HTR-8/SVneo (cell line): ENCODE measurements at regions not wholly inside any gene's neighbourhood (a gene's known extent, or its start where the extent isn't known, plus 50 kb on each side); places are given as distances from the start of the nearest gene placed in this dataset.
A peak's percentile ranks its signal among the peaks of the same experiment; 100 is the strongest.

Experiments used
- DNase-seq: peaks from one replicate; pipeline ENCODE4 v3.0.0; 2011; ENCODE audit warnings: low spot score, mixed read lengths; ENCODE audit not compliant: insufficient read length
- FAIRE-seq: peaks from 2 replicates; lab custom pipeline; 2011; peaks lifted over from hg19 to GRCh38; lab: Jason Lieb, UNC

- FAIRE-seq: no peak
- DNase-seq: no peak
Measured at GRCh38 chr5:167309941-167310517, 981.4 kb upstream of the WWC1 start.

GRCh38 chr5:167311340-167311739 is 980.1 kb upstream of the WWC1 start:
- FAIRE-seq (no peak), DNase-seq (no peak)

- DNase-seq (no peak), FAIRE-seq (no peak)
Measured at GRCh38 chr5:167312225-167312624, 979.2 kb upstream of the WWC1 start.

GRCh38 chr5:167315762-167316161 is 975.7 kb upstream of the WWC1 start:
- FAIRE-seq (no peak), DNase-seq (no peak)

- no peak for FAIRE-seq
- DNase-seq: no peak
Measured at GRCh38 chr5:167317884-167318283, 973.6 kb upstream of the WWC1 start.

GRCh38 chr5:167319243-167319642 is 972.2 kb upstream of the WWC1 start:
- FAIRE-seq (no peak), DNase-seq (no peak)

GRCh38 chr5:167320019-167320418 is 971.4 kb upstream of the WWC1 start:
- FAIRE-seq (no peak), DNase-seq (no peak)

- FAIRE-seq (no peak), DNase-seq (no peak)
Measured at GRCh38 chr5:167332309-167332708, 959.1 kb upstream of the WWC1 start.

GRCh38 chr5:167336161-167336560 is 955.3 kb upstream of the WWC1 start:
- no peak for FAIRE-seq

GRCh38 chr5:167339205-167339604 is 952.2 kb upstream of the WWC1 start:
- DNase-seq: no peak
- no peak for FAIRE-seq

More at GRCh38 chr5:167336161-167336560, 955.3 kb upstream of the WWC1 start:
- DNase-seq: no peak

- FAIRE-seq (no peak), DNase-seq (no peak)
Measured at GRCh38 chr5:167346461-167346860, 945.0 kb upstream of the WWC1 start.

GRCh38 chr5:167348251-167348926 is 943.1 kb upstream of the WWC1 start:
- no peak for FAIRE-seq
- DNase-seq: no peak

GRCh38 chr5:167348980-167349379 is 942.5 kb upstream of the WWC1 start:
- DNase-seq (no peak), FAIRE-seq (no peak)

GRCh38 chr5:167351316-167351715 is 940.1 kb upstream of the WWC1 start:
- no peak for FAIRE-seq
- no peak for DNase-seq

- FAIRE-seq (no peak), DNase-seq (peak; percentile 10)
Measured at GRCh38 chr5:167352801-167353200, 938.6 kb upstream of the WWC1 start.

- DNase-seq (no peak), FAIRE-seq (no peak)
Measured at GRCh38 chr5:167355346-167355745, 936.1 kb upstream of the WWC1 start.

GRCh38 chr5:167356374-167356773 is 935.1 kb upstream of the WWC1 start:
- DNase-seq (no peak), FAIRE-seq (no peak)

- DNase-seq: no peak
- FAIRE-seq: no peak
Measured at GRCh38 chr5:167358868-167359492, 932.5 kb upstream of the WWC1 start.

GRCh38 chr5:167361795-167362194 is 929.6 kb upstream of the WWC1 start:
- DNase-seq (no peak), FAIRE-seq (no peak)

GRCh38 chr5:167363065-167363464 is 928.4 kb upstream of the WWC1 start:
- DNase-seq (no peak), FAIRE-seq (no peak)

GRCh38 chr5:167375125-167375524 is 916.3 kb upstream of the WWC1 start:
- DNase-seq (no peak), FAIRE-seq (no peak)
